ENCODE measurements at regions not wholly inside any gene's neighbourhood (a gene's known extent, or its start where the extent isn't known, plus 50 kb on each side); places are given as distances from the start of the nearest gene placed in this dataset.

DNA sequence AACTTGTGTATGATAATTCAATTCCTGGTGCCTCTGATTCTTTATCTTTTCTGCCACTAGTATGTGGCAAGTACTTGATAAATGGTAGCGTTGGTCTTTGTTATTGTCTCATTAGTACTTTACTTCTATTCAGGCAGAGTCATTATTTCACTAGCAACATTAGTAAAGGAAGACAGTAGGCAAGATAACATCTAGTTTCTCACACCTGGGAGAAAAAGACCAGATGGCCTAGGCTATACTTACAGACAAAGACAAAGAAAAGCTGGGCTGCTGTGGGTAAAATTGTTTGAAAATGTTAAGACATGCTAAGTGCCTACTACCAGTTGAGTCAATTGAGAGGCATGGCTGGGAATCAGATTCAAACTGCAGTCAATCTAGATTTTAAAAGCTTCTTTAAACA lies 198.7 kb upstream of the CMC1 start:
- no peaks in the 10 kb centered on the region for H3K79me2 ChIP-seq (ENCODE audit: low read depth)
- peaks cover 13% of the 10 kb centered on the region for H3K4me1 ChIP-seq
- no peaks in the 10 kb centered on the region for H4K20me1 ChIP-seq (ENCODE audit: low read depth)
- H3K9me3 ChIP-seq (ENCODE audit: low read depth) = no peaks in the 10 kb centered on the region
- H3K36me3 Mint-ChIP-seq = no peaks in the 10 kb centered on the region
- H3K9me3 Mint-ChIP-seq = no peaks in the 10 kb centered on the region
- no peaks in the 10 kb centered on the region for H3K36me3 ChIP-seq
- TF ChIP-seq EZH2 (IDR thresholded peaks at IDR 0.05) (no peak), CTCF (IDR thresholded peaks at IDR 0.05) (no peak), EZH2phosphoT487 (IDR thresholded peaks at IDR 0.05) (no peak)
- H3K27me3 Mint-ChIP-seq (ENCODE audit: insufficient read depth, low read depth) = no peaks in the 10 kb centered on the region
- no peaks in the 10 kb centered on the region for H3F3A ChIP-seq (ENCODE audit: low read depth)
- no peaks in the 10 kb centered on the region for H3K27me3 ChIP-seq
- no peak overlapping the region for H3K9ac ChIP-seq
- H3K4me3 ChIP-seq = no peak overlapping the region
- no peak overlapping the region for H2AFZ ChIP-seq (replicated peaks)
- DNase-seq (ENCODE audit: low spot score) = no peak
- no peak overlapping the region for H3K27ac ChIP-seq
- H3K4me1 Mint-ChIP-seq = no peaks in the 10 kb centered on the region
- no peak overlapping the region for H3K27ac Mint-ChIP-seq
- no peak overlapping the region for H3K4me3 Mint-ChIP-seq
- H3K4me2 ChIP-seq = no peak overlapping the region

- H3K9me3 Mint-ChIP-seq = no peaks in the 10 kb centered on the region
- Histone ChIP-seq H3K4me3 (no peak overlapping the region), H3K9me3 (ENCODE audit: low read depth) (no peaks in the 10 kb centered on the region), H3K9ac (no peak overlapping the region), H3K4me1 (peaks cover 5% of the 10 kb centered on the region), H3F3A (ENCODE audit: low read depth) (no peaks in the 10 kb centered on the region), H3K79me2 (ENCODE audit: low read depth) (no peaks in the 10 kb centered on the region), H3K36me3 (no peaks in the 10 kb centered on the region), H3K27me3 (no peaks in the 10 kb centered on the region), H4K20me1 (ENCODE audit: low read depth) (no peaks in the 10 kb centered on the region), H3K4me2 (no peak overlapping the region), H3K27ac (no peak overlapping the region), H2AFZ (replicated peaks) (no peak overlapping the region)
- no peaks in the 10 kb centered on the region for H3K4me1 Mint-ChIP-seq
- H3K27ac Mint-ChIP-seq = no peak overlapping the region
- no peaks in the 10 kb centered on the region for H3K36me3 Mint-ChIP-seq
- TF ChIP-seq CTCF (IDR thresholded peaks at IDR 0.05) (no peak), EZH2phosphoT487 (IDR thresholded peaks at IDR 0.05) (no peak), EZH2 (IDR thresholded peaks at IDR 0.05) (no peak)
- no peak overlapping the region for H3K4me3 Mint-ChIP-seq
- DNase-seq (ENCODE audit: low spot score) = no peak
- no peaks in the 10 kb centered on the region for H3K27me3 Mint-ChIP-seq (ENCODE audit: insufficient read depth, low read depth)
Measured at GRCh38 chr3:28050120-28050519, 191.3 kb upstream of the CMC1 start.

DNA sequence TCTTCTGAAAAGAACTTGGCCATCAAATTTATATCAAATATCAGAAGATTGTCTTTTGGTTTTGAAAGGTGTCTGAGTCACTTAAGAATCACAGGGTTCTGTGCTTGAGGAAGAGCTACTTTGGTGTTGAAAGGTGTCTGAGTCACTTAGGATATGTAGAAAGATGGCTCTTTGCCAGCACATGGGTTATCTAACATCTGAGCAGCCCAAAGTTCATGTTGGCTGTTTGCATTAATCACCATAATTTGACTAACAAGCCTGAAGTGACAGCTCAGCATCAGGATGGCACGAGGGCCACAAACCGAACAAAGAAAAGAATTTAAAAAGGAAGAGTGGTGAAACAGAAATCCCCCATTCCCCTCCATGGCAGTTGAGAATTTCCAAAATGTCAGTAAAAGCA lies 190.5 kb upstream of the CMC1 start:
- H3K9me3 Mint-ChIP-seq = no peaks in the 10 kb centered on the region
- no peak overlapping the region for H3K27ac Mint-ChIP-seq
- H3K4me2 ChIP-seq = no peak overlapping the region
- H3K4me3 Mint-ChIP-seq = no peak overlapping the region
- H2AFZ ChIP-seq (replicated peaks) = no peak overlapping the region
- TF ChIP-seq CTCF (IDR thresholded peaks at IDR 0.05) (no peak), EZH2phosphoT487 (IDR thresholded peaks at IDR 0.05) (no peak), EZH2 (IDR thresholded peaks at IDR 0.05) (no peak)
- H3K27ac ChIP-seq = no peak overlapping the region
- no peaks in the 10 kb centered on the region for H3K4me1 Mint-ChIP-seq
- H3K9me3 ChIP-seq (ENCODE audit: low read depth) = no peaks in the 10 kb centered on the region
- no peaks in the 10 kb centered on the region for H3K27me3 Mint-ChIP-seq (ENCODE audit: insufficient read depth, low read depth)
- no peak overlapping the region for H3K4me3 ChIP-seq
- no peak for DNase-seq (ENCODE audit: low spot score)
- no peaks in the 10 kb centered on the region for H3F3A ChIP-seq (ENCODE audit: low read depth)
- H3K27me3 ChIP-seq = no peaks in the 10 kb centered on the region
- H3K36me3 Mint-ChIP-seq = no peaks in the 10 kb centered on the region
- no peaks in the 10 kb centered on the region for H4K20me1 ChIP-seq (ENCODE audit: low read depth)
- no peak overlapping the region for H3K9ac ChIP-seq
- no peaks in the 10 kb centered on the region for H3K4me1 ChIP-seq
- H3K79me2 ChIP-seq (ENCODE audit: low read depth) = no peaks in the 10 kb centered on the region
- H3K36me3 ChIP-seq = no peaks in the 10 kb centered on the region

GRCh38 chr3:28053759-28054158 lies 187.7 kb upstream of the CMC1 start:
- H3K4me1 Mint-ChIP-seq = no peaks in the 10 kb centered on the region
- DNase-seq (ENCODE audit: low spot score) = no peak
- H3K4me3 Mint-ChIP-seq = no peak overlapping the region
- Histone ChIP-seq H3K4me3 (no peak overlapping the region), H3K27ac (no peak overlapping the region), H3K36me3 (no peaks in the 10 kb centered on the region), H3K4me2 (no peak overlapping the region), H3K9ac (no peak overlapping the region), H2AFZ (replicated peaks) (no peak overlapping the region), H4K20me1 (ENCODE audit: low read depth) (no peaks in the 10 kb centered on the region), H3F3A (ENCODE audit: low read depth) (no peaks in the 10 kb centered on the region), H3K27me3 (no peaks in the 10 kb centered on the region), H3K79me2 (ENCODE audit: low read depth) (no peaks in the 10 kb centered on the region), H3K4me1 (peaks cover 6% of the 10 kb centered on the region), H3K9me3 (ENCODE audit: low read depth) (no peaks in the 10 kb centered on the region)
- TF ChIP-seq EZH2phosphoT487 (IDR thresholded peaks at IDR 0.05) (no peak), EZH2 (IDR thresholded peaks at IDR 0.05) (no peak), CTCF (IDR thresholded peaks at IDR 0.05) (no peak)
- H3K27me3 Mint-ChIP-seq (ENCODE audit: insufficient read depth, low read depth) = no peaks in the 10 kb centered on the region
- no peak overlapping the region for H3K27ac Mint-ChIP-seq
- H3K9me3 Mint-ChIP-seq = peaks cover 3% of the 10 kb centered on the region
- H3K36me3 Mint-ChIP-seq = peaks cover 2% of the 10 kb centered on the region
